LNCAP (cell line): ENCODE measurements at regions not wholly inside any gene's neighbourhood (a gene's known extent, or its start where the extent isn't known, plus 50 kb on each side); places are given as distances from the start of the nearest gene placed in this dataset.

Source experiments
- TF ChIP-seq, protein P1 (sequence below): fragments of 450-650 bp; IDR thresholded peaks from 2 replicates; pipeline ENCODE4 v1.5.1; 2017; ENCODE audit warnings: mild to moderate bottlenecking

DNA sequence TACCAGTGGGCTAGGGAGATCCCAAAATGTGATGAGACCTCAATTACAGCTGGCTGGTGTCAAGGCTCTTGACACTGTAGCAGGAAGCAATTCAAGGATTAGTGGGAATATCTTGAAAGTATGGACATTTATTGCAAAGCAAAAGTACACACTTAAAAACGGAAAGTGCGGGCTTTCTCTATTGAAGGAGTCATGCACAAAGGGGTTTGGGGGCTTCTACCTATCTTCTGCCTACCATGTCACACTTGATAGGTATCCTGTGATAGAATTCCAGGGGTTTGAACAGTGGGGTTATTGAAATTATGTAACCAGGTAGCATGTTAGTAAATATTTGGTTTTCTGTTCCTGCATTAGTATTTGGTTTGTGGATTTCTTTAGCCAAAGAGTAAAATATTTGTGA is 1652.1 kb upstream of the DDX18 start:
- TF ChIP-seq, protein P1, sequence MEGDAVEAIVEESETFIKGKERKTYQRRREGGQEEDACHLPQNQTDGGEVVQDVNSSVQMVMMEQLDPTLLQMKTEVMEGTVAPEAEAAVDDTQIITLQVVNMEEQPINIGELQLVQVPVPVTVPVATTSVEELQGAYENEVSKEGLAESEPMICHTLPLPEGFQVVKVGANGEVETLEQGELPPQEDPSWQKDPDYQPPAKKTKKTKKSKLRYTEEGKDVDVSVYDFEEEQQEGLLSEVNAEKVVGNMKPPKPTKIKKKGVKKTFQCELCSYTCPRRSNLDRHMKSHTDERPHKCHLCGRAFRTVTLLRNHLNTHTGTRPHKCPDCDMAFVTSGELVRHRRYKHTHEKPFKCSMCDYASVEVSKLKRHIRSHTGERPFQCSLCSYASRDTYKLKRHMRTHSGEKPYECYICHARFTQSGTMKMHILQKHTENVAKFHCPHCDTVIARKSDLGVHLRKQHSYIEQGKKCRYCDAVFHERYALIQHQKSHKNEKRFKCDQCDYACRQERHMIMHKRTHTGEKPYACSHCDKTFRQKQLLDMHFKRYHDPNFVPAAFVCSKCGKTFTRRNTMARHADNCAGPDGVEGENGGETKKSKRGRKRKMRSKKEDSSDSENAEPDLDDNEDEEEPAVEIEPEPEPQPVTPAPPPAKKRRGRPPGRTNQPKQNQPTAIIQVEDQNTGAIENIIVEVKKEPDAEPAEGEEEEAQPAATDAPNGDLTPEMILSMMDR = no peak

DNA sequence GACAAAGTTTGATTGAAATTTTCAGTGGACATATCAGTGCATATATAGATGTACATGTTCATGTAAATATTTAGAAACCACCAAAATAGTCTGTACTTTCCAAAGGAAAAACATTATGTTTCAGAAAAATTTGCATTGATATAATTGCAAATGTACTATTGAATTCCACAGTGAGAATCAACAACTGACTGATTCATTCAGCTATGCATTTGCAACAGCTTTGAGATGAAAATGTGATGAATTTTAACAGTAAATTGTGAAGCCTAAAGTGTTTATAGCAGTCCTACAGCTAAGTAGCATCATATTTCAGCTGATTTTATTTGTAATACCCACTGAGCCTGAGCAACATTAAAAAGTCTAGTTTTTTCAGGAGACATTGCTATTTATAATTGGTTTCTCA is 1647.4 kb upstream of the DDX18 start:
- TF ChIP-seq, protein P1 = no peak

DNA sequence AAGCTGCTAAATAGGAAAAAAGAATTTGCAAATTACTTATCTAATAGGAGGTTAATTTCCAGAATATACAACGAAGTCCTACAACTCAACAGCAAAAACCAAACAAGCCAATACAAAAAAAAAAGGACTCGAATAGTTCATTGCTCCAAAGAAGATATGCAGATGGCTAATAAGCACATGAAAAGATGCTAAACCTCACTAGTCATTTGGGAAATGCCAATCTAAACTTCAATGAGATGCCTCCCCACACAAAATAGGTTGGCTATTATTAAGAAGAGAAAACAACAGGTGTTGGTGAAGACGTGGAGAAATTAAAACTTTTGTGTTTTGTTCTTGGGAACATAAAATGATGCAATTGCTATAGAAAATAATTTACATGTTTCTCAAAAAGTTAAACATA is 1634.4 kb upstream of the DDX18 start:
- TF ChIP-seq, protein P1 = no peak

DNA sequence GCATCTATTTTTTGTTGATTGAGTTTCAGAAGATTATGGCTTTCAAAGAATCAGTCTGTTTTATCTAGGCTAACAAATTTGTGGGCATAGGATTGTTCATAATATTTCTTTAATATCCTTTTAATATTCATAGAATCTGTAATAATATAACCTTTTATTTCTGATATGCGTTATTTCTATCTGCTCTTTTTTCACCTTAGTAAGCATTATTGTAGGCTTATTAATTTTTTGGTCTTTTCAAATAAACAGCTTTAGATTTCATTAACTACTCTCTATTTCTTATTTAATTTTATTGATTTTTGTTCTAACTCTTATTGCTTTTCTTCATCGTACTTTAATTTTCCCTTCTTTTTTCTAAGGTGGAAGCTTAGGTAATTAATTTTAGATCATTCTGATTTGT is 1614.4 kb upstream of the DDX18 start:
- TF ChIP-seq, protein P1 = no peak

DNA sequence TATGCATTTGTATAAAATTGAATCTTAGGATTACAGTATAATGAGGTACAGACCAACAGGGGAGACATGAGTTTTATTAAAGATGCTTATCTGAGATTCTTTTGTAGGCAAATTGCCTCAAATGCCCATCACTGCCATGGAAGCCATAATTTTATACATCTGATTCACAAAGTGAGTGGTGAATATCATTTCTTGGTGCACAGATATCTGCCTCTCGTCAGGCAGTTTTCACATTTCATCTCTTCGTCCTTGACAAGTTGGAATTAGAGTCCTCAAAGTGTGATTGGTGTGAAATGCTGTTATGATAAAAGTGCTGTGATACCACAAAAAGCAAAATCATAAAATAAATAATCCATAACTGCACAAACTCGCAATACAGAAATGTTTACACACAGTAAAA is 1602.8 kb upstream of the DDX18 start:
- TF ChIP-seq, protein P1 = no peak

DNA sequence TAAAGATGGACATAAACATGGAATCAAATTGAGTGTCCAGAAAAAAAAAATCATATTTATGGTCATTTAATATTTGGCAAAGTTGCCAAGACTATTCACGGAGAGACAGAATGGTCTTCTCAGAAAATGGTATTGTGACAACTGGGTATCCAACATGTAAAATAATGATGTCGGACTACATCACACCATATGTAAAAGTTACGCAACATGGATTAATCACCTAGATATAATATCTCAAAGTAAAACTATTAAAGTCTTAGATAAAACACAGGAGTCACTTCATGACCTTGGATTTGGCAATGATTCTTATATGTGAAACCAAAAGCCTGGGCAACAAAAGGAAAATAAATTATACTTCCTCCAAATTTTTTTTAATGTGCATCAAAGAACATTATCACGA is 1591.7 kb upstream of the DDX18 start:
- TF ChIP-seq, protein P1 = no peak

DNA sequence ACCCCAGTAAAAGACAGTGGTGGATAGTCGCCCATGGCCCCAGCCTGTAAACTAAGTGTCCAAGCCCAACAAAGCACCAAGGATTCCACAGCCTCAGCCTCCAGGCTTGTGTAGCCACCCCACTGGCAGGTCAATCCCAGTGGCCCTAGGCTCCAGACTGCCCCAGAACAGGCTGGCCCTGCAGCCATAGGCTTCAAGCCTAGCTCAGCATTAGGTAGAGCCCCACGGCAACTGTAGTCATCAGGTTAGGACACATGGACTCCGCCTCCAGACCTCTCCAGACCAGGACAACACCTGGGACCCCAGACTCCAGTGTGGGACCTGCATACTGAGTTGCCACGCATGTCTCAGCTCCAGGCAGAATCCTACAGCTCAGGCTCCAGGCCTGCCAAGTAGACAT is 1590.6 kb upstream of the DDX18 start:
- TF ChIP-seq, protein P1 = no peak

DNA sequence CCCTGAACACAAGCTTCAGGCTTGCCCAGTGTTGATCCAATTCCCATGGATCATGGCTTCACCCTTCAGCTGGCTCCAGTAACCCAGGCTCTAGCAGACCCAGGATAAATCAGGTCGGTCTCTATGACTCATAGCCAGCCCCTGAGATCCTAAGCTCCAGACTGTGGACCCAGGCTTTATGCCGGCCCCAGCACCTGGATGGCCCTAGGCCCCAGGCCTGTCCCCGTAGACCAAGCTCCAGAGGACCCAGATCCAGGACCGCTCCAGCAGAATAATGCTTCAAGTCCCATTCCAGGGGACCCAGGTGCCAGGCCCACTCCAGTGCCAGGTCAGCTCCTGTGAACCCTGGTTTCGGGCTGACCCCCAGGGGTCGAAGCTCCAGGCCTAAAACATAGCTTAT is 1589.9 kb upstream of the DDX18 start:
- TF ChIP-seq, protein P1 = no peak
